Osteocyte (in vitro differentiated cells): ENCODE measurements at regions not wholly inside any gene's neighbourhood (a gene's known extent, or its start where the extent isn't known, plus 50 kb on each side); places are given as distances from the start of the nearest gene placed in this dataset.

Experiments used
- DNase-seq: peaks from one replicate; pipeline ENCODE4 v3.0.0; 2021; ENCODE audit warnings: mixed read lengths; ENCODE audit not compliant: unreplicated experiment; ENCODE audit errors: extremely low spot score
- H3K27ac Mint-ChIP-seq: one replicate; pipeline ENCODE4 v1.8.0; 2021; ENCODE audit warnings: mild to moderate bottlenecking, mixed read lengths; ENCODE audit not compliant: unreplicated experiment
- H3K27me3 Mint-ChIP-seq: one replicate; pipeline ENCODE4 v1.8.0; 2021; ENCODE audit warnings: mixed read lengths; ENCODE audit not compliant: unreplicated experiment
- H3K36me3 Mint-ChIP-seq: one replicate; pipeline ENCODE4 v1.8.0; 2021; ENCODE audit warnings: mixed read lengths; ENCODE audit not compliant: unreplicated experiment
- H3K4me1 Mint-ChIP-seq: one replicate; pipeline ENCODE4 v1.8.0; 2021; ENCODE audit warnings: mixed read lengths; ENCODE audit not compliant: unreplicated experiment
- H3K4me3 Mint-ChIP-seq: one replicate; pipeline ENCODE4 v1.8.0; 2021; ENCODE audit warnings: mild to moderate bottlenecking, moderate library complexity, mixed read lengths; ENCODE audit not compliant: unreplicated experiment
- H3K9me3 Mint-ChIP-seq: one replicate; pipeline ENCODE4 v1.8.0; 2021; ENCODE audit warnings: mixed read lengths; ENCODE audit not compliant: unreplicated experiment
- CTCF ChIP-seq: fragments of 200-600 bp; sonication (generic); IDR thresholded peaks from 2 replicates; pipeline ENCODE4 v1.5.0; 2021; ENCODE audit warnings: antibody characterized with exemption, mild to moderate bottlenecking, moderate library complexity

- Mint-ChIP-seq H3K27me3 (no peaks in the 10 kb centered on the region), H3K27ac (no peak overlapping the region), H3K4me1 (no peaks in the 10 kb centered on the region), H3K4me3 (no peak overlapping the region), H3K9me3 (no peaks in the 10 kb centered on the region), H3K36me3 (no peaks in the 10 kb centered on the region)
- no peak for TF ChIP-seq CTCF
- no peak for DNase-seq
Observed at GRCh38 chr4:85409251-85409650, 65.7 kb upstream of the ARHGAP24 start.

- H3K36me3 Mint-ChIP-seq, result no peaks in the 10 kb centered on the region
- DNase-seq, result no peak
- no peaks in the 10 kb centered on the region for H3K9me3 Mint-ChIP-seq
- no peaks in the 10 kb centered on the region for H3K4me1 Mint-ChIP-seq
- peaks cover 5% of the 10 kb centered on the region for H3K27me3 Mint-ChIP-seq
- no peak overlapping the region for H3K27ac Mint-ChIP-seq
- no peak for TF ChIP-seq CTCF
- no peak overlapping the region for H3K4me3 Mint-ChIP-seq
Observed at GRCh38 chr4:85411386-85411785, 63.6 kb upstream of the ARHGAP24 start.

- TF ChIP-seq CTCF, result no peak
- Mint-ChIP-seq H3K27me3 (peaks cover 7% of the 10 kb centered on the region), H3K9me3 (no peaks in the 10 kb centered on the region), H3K4me1 (no peaks in the 10 kb centered on the region), H3K36me3 (no peaks in the 10 kb centered on the region), H3K4me3 (no peak overlapping the region), H3K27ac (no peak overlapping the region)
- no peak for DNase-seq
Observed at GRCh38 chr4:85414972-85415371, 60.0 kb upstream of the ARHGAP24 start.

GRCh38 chr4:85416094-85416493, 58.9 kb upstream of the ARHGAP24 start:
- no peak for TF ChIP-seq CTCF

GRCh38 chr4:85419103-85419502, 55.8 kb upstream of the ARHGAP24 start:
- no peak for TF ChIP-seq CTCF
- H3K27ac Mint-ChIP-seq, result no peak overlapping the region
- H3K4me3 Mint-ChIP-seq, result no peak overlapping the region
- H3K27me3 Mint-ChIP-seq, result peaks cover 9% of the 10 kb centered on the region
- H3K36me3 Mint-ChIP-seq, result no peaks in the 10 kb centered on the region
- no peak for DNase-seq
- no peaks in the 10 kb centered on the region for H3K4me1 Mint-ChIP-seq
- H3K9me3 Mint-ChIP-seq, result no peaks in the 10 kb centered on the region

More at GRCh38 chr4:85416094-85416493, 58.9 kb upstream of the ARHGAP24 start:
- Mint-ChIP-seq H3K4me3 (no peak overlapping the region), H3K4me1 (no peaks in the 10 kb centered on the region), H3K36me3 (no peaks in the 10 kb centered on the region), H3K27ac (no peak overlapping the region), H3K9me3 (no peaks in the 10 kb centered on the region), H3K27me3 (peaks cover 9% of the 10 kb centered on the region)
- no peak for DNase-seq
